ENCODE measurements at regions not wholly inside any gene's neighbourhood (a gene's known extent, or its start where the extent isn't known, plus 50 kb on each side); places are given as distances from the start of the nearest gene placed in this dataset.

DNA sequence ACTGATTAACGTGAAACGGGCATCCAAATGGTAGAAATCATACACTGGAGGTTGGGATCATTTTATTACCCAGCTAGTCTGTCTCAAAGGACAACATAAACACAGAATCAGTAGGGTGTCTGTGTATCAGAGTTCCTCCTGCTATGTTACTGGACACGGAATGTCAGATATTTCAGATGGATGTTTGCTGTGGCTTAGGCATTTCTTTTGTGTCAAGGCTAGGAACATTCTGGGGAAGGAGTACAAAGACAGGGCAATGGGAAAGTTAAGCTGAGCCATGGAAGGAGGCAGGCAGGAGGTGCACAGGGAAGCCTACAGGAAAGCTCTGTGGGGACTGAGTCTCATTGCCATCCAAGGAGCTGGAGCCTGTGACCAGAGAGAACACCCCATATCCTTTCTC is 254.6 kb downstream of the C12orf75 start:
- Histone ChIP-seq H3K79me2 (ENCODE audit: insufficient read depth, low read length) (no peaks in the 10 kb centered on the region), H3K36me3 (ENCODE audit: low read length) (no peaks in the 10 kb centered on the region), H3K27me3 (ENCODE audit: low read length) (no peaks in the 10 kb centered on the region), H3K4me3 (ENCODE audit: insufficient read depth, low read length, poor library complexity, severe bottlenecking) (no peak overlapping the region), H3K9me2 (replicated peaks; ENCODE audit: insufficient read depth, low read length) (no peaks in the 10 kb centered on the region; the same call in 1 of the 2 replicates), H2AFZ (ENCODE audit: low read depth, low read length, severe bottlenecking) (no peak overlapping the region), H3K9ac (ENCODE audit: low read length) (no peak overlapping the region), H3K27ac (ENCODE audit: low read depth, low read length) (no peak overlapping the region), H3F3A (ENCODE audit: insufficient read depth) (no peaks in the 10 kb centered on the region), H3K9me3 (ENCODE audit: insufficient read depth, low read length) (no peaks in the 10 kb centered on the region), H3K4me2 (ENCODE audit: low read depth, low read length, poor library complexity, severe bottlenecking) (no peak overlapping the region), H4K20me1 (ENCODE audit: low read depth, low read length) (no peaks in the 10 kb centered on the region)
- TF ChIP-seq, protein P1, sequence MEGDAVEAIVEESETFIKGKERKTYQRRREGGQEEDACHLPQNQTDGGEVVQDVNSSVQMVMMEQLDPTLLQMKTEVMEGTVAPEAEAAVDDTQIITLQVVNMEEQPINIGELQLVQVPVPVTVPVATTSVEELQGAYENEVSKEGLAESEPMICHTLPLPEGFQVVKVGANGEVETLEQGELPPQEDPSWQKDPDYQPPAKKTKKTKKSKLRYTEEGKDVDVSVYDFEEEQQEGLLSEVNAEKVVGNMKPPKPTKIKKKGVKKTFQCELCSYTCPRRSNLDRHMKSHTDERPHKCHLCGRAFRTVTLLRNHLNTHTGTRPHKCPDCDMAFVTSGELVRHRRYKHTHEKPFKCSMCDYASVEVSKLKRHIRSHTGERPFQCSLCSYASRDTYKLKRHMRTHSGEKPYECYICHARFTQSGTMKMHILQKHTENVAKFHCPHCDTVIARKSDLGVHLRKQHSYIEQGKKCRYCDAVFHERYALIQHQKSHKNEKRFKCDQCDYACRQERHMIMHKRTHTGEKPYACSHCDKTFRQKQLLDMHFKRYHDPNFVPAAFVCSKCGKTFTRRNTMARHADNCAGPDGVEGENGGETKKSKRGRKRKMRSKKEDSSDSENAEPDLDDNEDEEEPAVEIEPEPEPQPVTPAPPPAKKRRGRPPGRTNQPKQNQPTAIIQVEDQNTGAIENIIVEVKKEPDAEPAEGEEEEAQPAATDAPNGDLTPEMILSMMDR (IDR thresholded peaks at IDR 0.05; ENCODE audit: insufficient read depth, low read length, poor library complexity, severe bottlenecking), result no peak
- TF ChIP-seq EZH2phosphoT487 (conservative IDR thresholded peaks at IDR 0.05; ENCODE audit: low read length), result no peak

DNA sequence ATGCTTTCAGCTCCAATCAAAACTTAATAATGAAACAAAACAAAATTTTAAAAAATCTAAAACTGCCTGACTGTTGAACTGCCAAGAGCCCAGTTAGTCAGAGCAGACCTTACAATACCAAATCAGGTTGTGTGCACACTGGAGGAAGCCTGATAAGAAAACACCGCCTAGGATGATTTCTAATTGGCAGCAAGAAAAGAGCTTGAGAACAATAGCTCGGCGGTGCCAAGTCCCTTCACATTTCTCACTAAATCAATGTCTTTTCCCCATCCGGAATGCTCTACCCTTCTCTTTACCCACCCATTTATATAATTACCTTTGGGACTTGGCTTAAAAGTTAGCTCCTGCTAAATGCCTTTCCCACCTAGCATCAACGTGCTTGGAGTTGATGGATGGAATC is 256.7 kb downstream of the C12orf75 start:
- Histone ChIP-seq H3K36me3 (ENCODE audit: low read length) (no peaks in the 10 kb centered on the region), H4K20me1 (ENCODE audit: low read depth, low read length) (no peaks in the 10 kb centered on the region), H3K27ac (ENCODE audit: low read depth, low read length) (no peak overlapping the region), H2AFZ (ENCODE audit: low read depth, low read length, severe bottlenecking) (no peak overlapping the region), H3K9ac (ENCODE audit: low read length) (no peak overlapping the region), H3K4me3 (ENCODE audit: insufficient read depth, low read length, poor library complexity, severe bottlenecking) (no peak overlapping the region), H3K4me2 (ENCODE audit: low read depth, low read length, poor library complexity, severe bottlenecking) (no peak overlapping the region), H3K27me3 (ENCODE audit: low read length) (no peaks in the 10 kb centered on the region), H3K9me2 (replicated peaks; ENCODE audit: insufficient read depth, low read length) (no peaks in the 10 kb centered on the region; the same call in 1 of the 2 replicates), H3K79me2 (ENCODE audit: insufficient read depth, low read length) (no peaks in the 10 kb centered on the region), H3K9me3 (ENCODE audit: insufficient read depth, low read length) (no peaks in the 10 kb centered on the region), H3F3A (ENCODE audit: insufficient read depth) (no peaks in the 10 kb centered on the region)
- TF ChIP-seq, protein P1 (IDR thresholded peaks at IDR 0.05; ENCODE audit: insufficient read depth, low read length, poor library complexity, severe bottlenecking), result no peak
- TF ChIP-seq EZH2phosphoT487 (conservative IDR thresholded peaks at IDR 0.05; ENCODE audit: low read length), result no peak

DNA sequence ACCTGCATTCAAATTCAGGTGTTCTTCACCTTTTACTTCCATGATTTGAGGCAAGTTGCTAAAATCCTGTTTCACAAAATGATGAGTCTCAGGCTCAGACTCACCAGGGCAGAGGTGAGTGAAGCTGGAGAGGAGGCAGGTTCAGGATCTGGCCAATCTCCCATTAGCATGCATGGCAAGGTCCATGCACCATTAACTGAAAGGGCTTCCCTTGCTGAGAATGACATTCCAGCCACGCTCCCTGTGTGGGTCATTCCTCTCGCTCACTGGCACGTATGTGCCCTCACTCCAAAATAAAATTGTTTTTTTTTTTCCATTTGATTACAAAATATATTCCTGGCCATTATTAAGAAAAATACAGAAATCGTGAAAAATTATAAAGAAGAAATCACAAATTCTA is 257.6 kb downstream of the C12orf75 start:
- Histone ChIP-seq H3K4me2 (ENCODE audit: low read depth, low read length, poor library complexity, severe bottlenecking) (no peak overlapping the region), H3K9me2 (replicated peaks; ENCODE audit: insufficient read depth, low read length) (no peaks in the 10 kb centered on the region; the same call in 1 of the 2 replicates), H4K20me1 (ENCODE audit: low read depth, low read length) (no peaks in the 10 kb centered on the region), H3K36me3 (ENCODE audit: low read length) (no peaks in the 10 kb centered on the region), H3K4me3 (ENCODE audit: insufficient read depth, low read length, poor library complexity, severe bottlenecking) (no peak overlapping the region), H3K79me2 (ENCODE audit: insufficient read depth, low read length) (no peaks in the 10 kb centered on the region), H3K9me3 (ENCODE audit: insufficient read depth, low read length) (no peaks in the 10 kb centered on the region), H3F3A (ENCODE audit: insufficient read depth) (no peaks in the 10 kb centered on the region), H2AFZ (ENCODE audit: low read depth, low read length, severe bottlenecking) (no peak overlapping the region), H3K27me3 (ENCODE audit: low read length) (no peaks in the 10 kb centered on the region), H3K27ac (ENCODE audit: low read depth, low read length) (no peak overlapping the region), H3K9ac (ENCODE audit: low read length) (no peak overlapping the region)
- TF ChIP-seq, protein P1 (IDR thresholded peaks at IDR 0.05; ENCODE audit: insufficient read depth, low read length, poor library complexity, severe bottlenecking), result no peak
- TF ChIP-seq EZH2phosphoT487 (conservative IDR thresholded peaks at IDR 0.05; ENCODE audit: low read length), result no peak
